MM.1S (cell line): ENCODE measurements at regions not wholly inside any gene's neighbourhood (a gene's known extent, or its start where the extent isn't known, plus 50 kb on each side); places are given as distances from the start of the nearest gene placed in this dataset.
"Not testable (repeated sequence)": the region's sequence is repeated elsewhere in the genome, so short reads cannot be mapped to it uniquely, and the experiment has no call there.

Experiments
- DNase-seq: peaks from one replicate; pipeline ENCODE4 v3.0.0-alpha.2; 2015
- H2AFZ ChIP-seq: fragments of 300-600 bp; sonication (generic); 2 replicates; pipeline ENCODE4 v1.6.0; 2016; ENCODE audit warnings: antibody characterized with exemption, low read length
- H3F3A ChIP-seq: fragments of 300-600 bp; sonication (generic); 2 replicates; pipeline ENCODE4 v1.6.1; 2016; ENCODE audit warnings: mild to moderate bottlenecking, antibody characterized with exemption, low read length, moderate library complexity, mixed read lengths; ENCODE audit not compliant: insufficient read depth
- H3K27ac ChIP-seq: fragments of 300-600 bp; sonication (generic); 2 replicates; pipeline ENCODE4 v1.5.1; 2016; ENCODE audit warnings: mild to moderate bottlenecking, low read length
- H3K27me3 ChIP-seq: fragments of 300-600 bp; sonication (generic); replicated peaks from 2 replicates; pipeline ENCODE4 v1.6.0; 2016; ENCODE audit warnings: low read length; ENCODE audit not compliant: insufficient read depth
- H3K36me3 ChIP-seq: fragments of 300-600 bp; sonication (generic); replicated peaks from 2 replicates; pipeline ENCODE4 v1.6.1; 2016; ENCODE audit warnings: mild to moderate bottlenecking, low read length, mixed read lengths; ENCODE audit not compliant: insufficient read depth
- H3K4me1 ChIP-seq: fragments of 300-600 bp; sonication (generic); 2 replicates; pipeline ENCODE4 v1.6.1; 2016; ENCODE audit warnings: low read length, mixed read lengths
- H3K4me2 ChIP-seq: fragments of 300-600 bp; sonication (generic); 2 replicates; pipeline ENCODE4 v1.6.0; 2016; ENCODE audit warnings: low read depth, low read length
- H3K4me3 ChIP-seq: fragments of 300-600 bp; sonication (generic); 2 replicates; pipeline ENCODE4 v1.5.1; 2016; ENCODE audit warnings: low read length, mixed read lengths
- H3K79me2 ChIP-seq: fragments of 300-600 bp; sonication (generic); 2 replicates; pipeline ENCODE4 v1.6.1; 2016; ENCODE audit warnings: mixed run types, low read length, mixed read lengths
- H3K9ac ChIP-seq: fragments of 300-600 bp; sonication (generic); 2 replicates; pipeline ENCODE4 v1.6.1; 2016; ENCODE audit warnings: low read length, mixed read lengths
- H3K9me2 ChIP-seq: fragments of 300-600 bp; sonication (generic); replicated peaks from 2 replicates; pipeline ENCODE4 v1.6.1; 2016; ENCODE audit warnings: mild to moderate bottlenecking, low read length, mixed read lengths; ENCODE audit not compliant: insufficient read depth
- H3K9me3 ChIP-seq: fragments of 300-600 bp; sonication (generic); replicated peaks from 2 replicates; pipeline ENCODE4 v1.6.1; 2016; ENCODE audit warnings: mild to moderate bottlenecking, low read length, mixed read lengths; ENCODE audit not compliant: insufficient read depth
- H4K20me1 ChIP-seq: fragments of 300-600 bp; sonication (generic); 2 replicates; pipeline ENCODE4 v1.6.1; 2016; ENCODE audit warnings: mild to moderate bottlenecking, low read length, moderate library complexity, mixed read lengths; ENCODE audit not compliant: insufficient read depth
- EZH2 ChIP-seq: fragments of 300-600 bp; sonication (generic); optimal IDR thresholded peaks from 2 replicates; pipeline ENCODE3; 2017; ENCODE audit warnings: low read depth, mild to moderate bottlenecking, antibody characterized with exemption, low read length, mixed read lengths
- EZH2phosphoT487 ChIP-seq: fragments of 300-600 bp; sonication (generic); IDR thresholded peaks from 2 replicates; pipeline ENCODE4 v1.6.1; 2018; ENCODE audit warnings: antibody characterized with exemption, low read length
- TF ChIP-seq, protein P1 (sequence below): fragments of 300-600 bp; sonication (generic); IDR thresholded peaks from 2 replicates; pipeline ENCODE4 v1.5.1; 2016; ENCODE audit warnings: antibody characterized with exemption, low read length, mixed read lengths

- DNase-seq = no peak
- H3F3A ChIP-seq = no peaks in the 10 kb centered on the region
- no peak overlapping the region for H3K9ac ChIP-seq
- H3K36me3 ChIP-seq = no peaks in the 10 kb centered on the region
- H2AFZ ChIP-seq = no peak overlapping the region
- H3K27ac ChIP-seq = no peak overlapping the region
- H4K20me1 ChIP-seq = no peaks in the 10 kb centered on the region
- H3K27me3 ChIP-seq = no peaks in the 10 kb centered on the region
- no peak overlapping the region for H3K4me2 ChIP-seq
- TF ChIP-seq EZH2 (no peak), EZH2phosphoT487 (no peak)
- TF ChIP-seq, protein P1, sequence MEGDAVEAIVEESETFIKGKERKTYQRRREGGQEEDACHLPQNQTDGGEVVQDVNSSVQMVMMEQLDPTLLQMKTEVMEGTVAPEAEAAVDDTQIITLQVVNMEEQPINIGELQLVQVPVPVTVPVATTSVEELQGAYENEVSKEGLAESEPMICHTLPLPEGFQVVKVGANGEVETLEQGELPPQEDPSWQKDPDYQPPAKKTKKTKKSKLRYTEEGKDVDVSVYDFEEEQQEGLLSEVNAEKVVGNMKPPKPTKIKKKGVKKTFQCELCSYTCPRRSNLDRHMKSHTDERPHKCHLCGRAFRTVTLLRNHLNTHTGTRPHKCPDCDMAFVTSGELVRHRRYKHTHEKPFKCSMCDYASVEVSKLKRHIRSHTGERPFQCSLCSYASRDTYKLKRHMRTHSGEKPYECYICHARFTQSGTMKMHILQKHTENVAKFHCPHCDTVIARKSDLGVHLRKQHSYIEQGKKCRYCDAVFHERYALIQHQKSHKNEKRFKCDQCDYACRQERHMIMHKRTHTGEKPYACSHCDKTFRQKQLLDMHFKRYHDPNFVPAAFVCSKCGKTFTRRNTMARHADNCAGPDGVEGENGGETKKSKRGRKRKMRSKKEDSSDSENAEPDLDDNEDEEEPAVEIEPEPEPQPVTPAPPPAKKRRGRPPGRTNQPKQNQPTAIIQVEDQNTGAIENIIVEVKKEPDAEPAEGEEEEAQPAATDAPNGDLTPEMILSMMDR = no peak
- H3K79me2 ChIP-seq = no peaks in the 10 kb centered on the region
- H3K9me3 ChIP-seq = no peaks in the 10 kb centered on the region
- peaks cover 7% of the 10 kb centered on the region; the same call in 1 of the 2 replicates for H3K4me1 ChIP-seq
- no peaks in the 10 kb centered on the region for H3K9me2 ChIP-seq
- no peak overlapping the region for H3K4me3 ChIP-seq
Measured at GRCh38 chrX:109889289-109890006, 113.5 kb upstream of the TMEM164 start.

DNA sequence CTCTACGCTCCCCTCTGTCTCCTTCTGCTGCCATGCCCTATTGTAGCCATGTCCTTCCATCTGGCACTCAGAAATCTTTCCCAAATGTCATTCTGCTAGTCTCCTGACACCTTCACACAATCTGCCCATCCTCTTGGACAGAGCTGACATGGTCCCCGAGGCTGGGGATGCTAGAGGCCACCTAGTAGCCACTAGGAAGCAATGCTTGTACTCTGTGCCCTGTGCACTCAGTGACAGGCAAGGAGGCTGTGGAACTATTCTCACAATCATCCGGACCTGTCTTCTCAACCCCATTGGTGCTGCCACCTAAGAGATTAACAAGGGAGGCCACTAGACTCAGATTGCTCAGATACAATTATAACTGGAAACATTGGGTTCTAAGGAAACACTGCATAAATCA, 112.6 kb upstream of the TMEM164 start:
- Histone ChIP-seq H3K4me1 (peaks cover 7% of the 10 kb centered on the region; the same call in 1 of the 2 replicates), H3K9me2 (no peaks in the 10 kb centered on the region), H3K27me3 (no peaks in the 10 kb centered on the region), H4K20me1 (no peaks in the 10 kb centered on the region), H3K27ac (no peak overlapping the region), H3K79me2 (no peaks in the 10 kb centered on the region), H3K9ac (no peak overlapping the region), H2AFZ (peak overlapping the region; percentile 75), H3K4me3 (no peak overlapping the region), H3K4me2 (no peak overlapping the region; the same call in 1 of the 2 replicates), H3F3A (no peaks in the 10 kb centered on the region), H3K36me3 (no peaks in the 10 kb centered on the region), H3K9me3 (no peaks in the 10 kb centered on the region)
- DNase-seq = no peak
- TF ChIP-seq EZH2phosphoT487 = no peak
- TF ChIP-seq EZH2 = no peak
- TF ChIP-seq, protein P1 = no peak

DNA sequence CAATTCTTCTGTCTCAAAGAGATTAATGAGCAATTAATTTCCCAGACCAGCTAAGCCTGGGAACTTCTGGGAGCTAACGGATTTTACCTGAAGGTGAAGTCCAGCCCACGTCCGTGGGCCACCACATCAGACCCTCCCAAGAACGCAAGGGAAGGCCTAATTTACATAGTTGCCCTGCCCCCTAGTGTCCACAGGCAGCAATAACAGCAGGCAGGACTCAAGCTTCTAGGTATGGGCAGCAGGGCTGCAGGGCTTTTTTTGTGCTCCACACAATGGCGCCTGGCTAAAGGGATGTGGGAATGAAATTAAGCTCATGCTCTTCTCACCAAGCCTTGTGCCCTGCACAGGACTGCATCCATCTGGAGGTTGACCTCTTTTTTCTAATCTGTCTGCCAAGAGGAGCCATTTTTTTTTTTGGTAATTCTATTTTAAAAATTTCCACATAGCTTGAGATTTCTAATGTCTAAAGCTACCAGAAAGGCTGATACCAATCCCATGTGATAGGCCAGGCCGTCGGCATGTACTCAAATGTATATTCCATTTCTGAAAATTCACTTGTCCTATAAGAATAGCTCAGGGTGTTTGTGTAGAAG, 111.9 kb upstream of the TMEM164 start:
- no peak for TF ChIP-seq EZH2
- TF ChIP-seq, protein P1 = peak; percentile 90
- no peaks in the 10 kb centered on the region for H3K9me2 ChIP-seq
- peak overlapping the region; percentile 75 for H2AFZ ChIP-seq
- H3K4me1 ChIP-seq = peaks cover 7% of the 10 kb centered on the region; the same call in 1 of the 2 replicates
- H3K27me3 ChIP-seq = no peaks in the 10 kb centered on the region
- no peaks in the 10 kb centered on the region for H3F3A ChIP-seq
- H4K20me1 ChIP-seq = no peaks in the 10 kb centered on the region
- H3K9me3 ChIP-seq = no peaks in the 10 kb centered on the region
- no peak overlapping the region for H3K27ac ChIP-seq
- H3K4me3 ChIP-seq = no peak overlapping the region
- no peaks in the 10 kb centered on the region for H3K36me3 ChIP-seq
- DNase-seq = peak; percentile 66
- no peak overlapping the region for H3K9ac ChIP-seq
- no peaks in the 10 kb centered on the region for H3K79me2 ChIP-seq
- peak overlapping the region; percentile 39 for H3K4me2 ChIP-seq

- H3K79me2 ChIP-seq, H3K9me3 ChIP-seq, H3K4me2 ChIP-seq, H3K9me2 ChIP-seq, H3K27ac ChIP-seq, H3K36me3 ChIP-seq, H4K20me1 ChIP-seq, H3K4me3 ChIP-seq, H3K9ac ChIP-seq, DNase-seq, H3K27me3 ChIP-seq, H3F3A ChIP-seq, H3K4me1 ChIP-seq, H2AFZ ChIP-seq: not testable (repeated sequence)
Measured at GRCh38 chrX:109896024-109896423, 106.9 kb upstream of the TMEM164 start.
